ENCODE measurements at regions not wholly inside any gene's neighbourhood (a gene's known extent, or its start where the extent isn't known, plus 50 kb on each side); places are given as distances from the start of the nearest gene placed in this dataset.

- H3F3A ChIP-seq (ENCODE audit: insufficient read depth, low read length, poor library complexity, severe bottlenecking): no peaks in the 10 kb centered on the region
- no peak overlapping the region for H3K4me2 ChIP-seq (ENCODE audit: low read length)
- no peak for TF ChIP-seq EP300 (conservative IDR thresholded peaks at IDR 0.05; ENCODE audit: poor library complexity, severe bottlenecking)
- TF ChIP-seq, protein P1, sequence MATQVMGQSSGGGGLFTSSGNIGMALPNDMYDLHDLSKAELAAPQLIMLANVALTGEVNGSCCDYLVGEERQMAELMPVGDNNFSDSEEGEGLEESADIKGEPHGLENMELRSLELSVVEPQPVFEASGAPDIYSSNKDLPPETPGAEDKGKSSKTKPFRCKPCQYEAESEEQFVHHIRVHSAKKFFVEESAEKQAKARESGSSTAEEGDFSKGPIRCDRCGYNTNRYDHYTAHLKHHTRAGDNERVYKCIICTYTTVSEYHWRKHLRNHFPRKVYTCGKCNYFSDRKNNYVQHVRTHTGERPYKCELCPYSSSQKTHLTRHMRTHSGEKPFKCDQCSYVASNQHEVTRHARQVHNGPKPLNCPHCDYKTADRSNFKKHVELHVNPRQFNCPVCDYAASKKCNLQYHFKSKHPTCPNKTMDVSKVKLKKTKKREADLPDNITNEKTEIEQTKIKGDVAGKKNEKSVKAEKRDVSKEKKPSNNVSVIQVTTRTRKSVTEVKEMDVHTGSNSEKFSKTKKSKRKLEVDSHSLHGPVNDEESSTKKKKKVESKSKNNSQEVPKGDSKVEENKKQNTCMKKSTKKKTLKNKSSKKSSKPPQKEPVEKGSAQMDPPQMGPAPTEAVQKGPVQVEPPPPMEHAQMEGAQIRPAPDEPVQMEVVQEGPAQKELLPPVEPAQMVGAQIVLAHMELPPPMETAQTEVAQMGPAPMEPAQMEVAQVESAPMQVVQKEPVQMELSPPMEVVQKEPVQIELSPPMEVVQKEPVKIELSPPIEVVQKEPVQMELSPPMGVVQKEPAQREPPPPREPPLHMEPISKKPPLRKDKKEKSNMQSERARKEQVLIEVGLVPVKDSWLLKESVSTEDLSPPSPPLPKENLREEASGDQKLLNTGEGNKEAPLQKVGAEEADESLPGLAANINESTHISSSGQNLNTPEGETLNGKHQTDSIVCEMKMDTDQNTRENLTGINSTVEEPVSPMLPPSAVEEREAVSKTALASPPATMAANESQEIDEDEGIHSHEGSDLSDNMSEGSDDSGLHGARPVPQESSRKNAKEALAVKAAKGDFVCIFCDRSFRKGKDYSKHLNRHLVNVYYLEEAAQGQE (IDR thresholded peaks at IDR 0.05; ENCODE audit: borderline replicate concordance): no peak
- no peak overlapping the region for H3K27ac ChIP-seq (ENCODE audit: low read length)
- H3K4me3 ChIP-seq (ENCODE audit: low read length): no peak overlapping the region
- no peaks in the 10 kb centered on the region for H3K36me3 ChIP-seq (ENCODE audit: insufficient read depth, low read length)
- no peak overlapping the region for H3K9ac ChIP-seq (ENCODE audit: low read length)
- H3K27me3 ChIP-seq (ENCODE audit: insufficient read depth, low read depth, low read length): no peaks in the 10 kb centered on the region
- H2AFZ ChIP-seq (ENCODE audit: low read depth, low read length): no peak overlapping the region
- no peaks in the 10 kb centered on the region for H3K79me2 ChIP-seq (replicated peaks; ENCODE audit: insufficient read depth, low read length)
- H4K20me1 ChIP-seq (ENCODE audit: insufficient read depth): no peaks in the 10 kb centered on the region
- no peaks in the 10 kb centered on the region for H3K9me2 ChIP-seq (ENCODE audit: insufficient read depth, low read length)
- no peaks in the 10 kb centered on the region for H3K9me3 ChIP-seq (ENCODE audit: low read length)
Observed at GRCh38 chr16:60060731-60061130, 1326.6 kb upstream of the GOT2 start.

DNA sequence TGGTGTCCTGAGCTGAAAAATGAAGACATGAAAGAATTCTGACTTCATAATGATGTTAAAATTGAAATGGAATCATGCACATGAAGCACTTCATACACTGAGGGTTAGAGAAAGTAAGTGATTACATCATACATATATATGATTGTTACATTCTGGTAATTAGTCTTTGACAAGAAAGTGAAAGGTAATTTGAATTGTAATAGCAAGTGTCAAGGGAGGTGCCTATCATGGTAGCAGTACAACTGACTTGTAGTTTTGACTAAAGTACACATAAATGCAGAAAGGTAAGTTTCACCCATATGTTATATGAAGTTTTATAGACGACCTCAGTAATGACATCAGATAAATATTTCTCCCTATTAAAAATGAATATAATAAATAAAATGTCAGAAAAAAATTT lies 1325.0 kb upstream of the GOT2 start:
- H3K4me2 ChIP-seq (ENCODE audit: low read length): no peak overlapping the region
- no peak overlapping the region for H3K27ac ChIP-seq (ENCODE audit: low read length)
- H3F3A ChIP-seq (ENCODE audit: insufficient read depth, low read length, poor library complexity, severe bottlenecking): no peaks in the 10 kb centered on the region
- no peaks in the 10 kb centered on the region for H3K36me3 ChIP-seq (ENCODE audit: insufficient read depth, low read length)
- no peaks in the 10 kb centered on the region for H3K79me2 ChIP-seq (replicated peaks; ENCODE audit: insufficient read depth, low read length)
- no peaks in the 10 kb centered on the region for H3K27me3 ChIP-seq (ENCODE audit: insufficient read depth, low read depth, low read length)
- H3K4me3 ChIP-seq (ENCODE audit: low read length): no peak overlapping the region
- TF ChIP-seq RAD21 (conservative IDR thresholded peaks at IDR 0.05) (no peak), EZH2 (IDR thresholded peaks at IDR 0.05; ENCODE audit: borderline replicate concordance, insufficient read depth, low read length, poor library complexity, severe bottlenecking) (no peak), EP300 (conservative IDR thresholded peaks at IDR 0.05; ENCODE audit: poor library complexity, severe bottlenecking) (peak; percentile 82), POLR2AphosphoS5 (IDR thresholded peaks at IDR 0.05) (peak; percentile 71)
- H4K20me1 ChIP-seq (ENCODE audit: insufficient read depth): no peaks in the 10 kb centered on the region
- H3K9me2 ChIP-seq (ENCODE audit: insufficient read depth, low read length): no peaks in the 10 kb centered on the region
- no peak overlapping the region for H2AFZ ChIP-seq (ENCODE audit: low read depth, low read length)
- no peak overlapping the region for H3K9ac ChIP-seq (ENCODE audit: low read length)
- H3K9me3 ChIP-seq (ENCODE audit: low read length): no peaks in the 10 kb centered on the region

DNA sequence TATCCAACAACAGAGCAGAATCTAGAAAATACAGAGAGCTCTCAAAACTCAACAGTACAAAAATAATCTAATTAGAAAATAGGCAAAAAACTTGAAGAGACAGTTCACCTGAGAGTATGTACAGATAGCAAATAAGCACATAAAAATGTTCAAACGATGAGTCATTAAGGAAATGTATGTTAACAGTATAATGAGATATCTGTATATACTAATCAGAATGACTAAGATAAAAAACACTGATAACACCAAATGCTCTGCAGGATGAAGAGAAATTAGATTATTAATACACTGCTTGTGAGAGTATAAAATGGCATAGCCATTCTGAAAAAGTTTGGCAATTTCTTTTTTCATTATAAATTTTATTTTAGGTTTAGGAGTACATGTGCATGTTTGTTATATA lies 1307.6 kb upstream of the GOT2 start:
- no peak overlapping the region for H3K4me2 ChIP-seq (ENCODE audit: low read length)
- no peaks in the 10 kb centered on the region for H3K9me3 ChIP-seq (ENCODE audit: low read length)
- no peaks in the 10 kb centered on the region for H3K27me3 ChIP-seq (ENCODE audit: insufficient read depth, low read depth, low read length)
- H3K79me2 ChIP-seq (replicated peaks; ENCODE audit: insufficient read depth, low read length): no peaks in the 10 kb centered on the region
- H3K9ac ChIP-seq (ENCODE audit: low read length): no peak overlapping the region
- no peaks in the 10 kb centered on the region for H3F3A ChIP-seq (ENCODE audit: insufficient read depth, low read length, poor library complexity, severe bottlenecking)
- no peak overlapping the region for H2AFZ ChIP-seq (ENCODE audit: low read depth, low read length)
- no peaks in the 10 kb centered on the region for H3K36me3 ChIP-seq (ENCODE audit: insufficient read depth, low read length)
- H3K4me3 ChIP-seq (ENCODE audit: low read length): no peak overlapping the region
- no peak overlapping the region for H3K27ac ChIP-seq (ENCODE audit: low read length)
- H3K9me2 ChIP-seq (ENCODE audit: insufficient read depth, low read length): no peaks in the 10 kb centered on the region
- TF ChIP-seq, protein P2, sequence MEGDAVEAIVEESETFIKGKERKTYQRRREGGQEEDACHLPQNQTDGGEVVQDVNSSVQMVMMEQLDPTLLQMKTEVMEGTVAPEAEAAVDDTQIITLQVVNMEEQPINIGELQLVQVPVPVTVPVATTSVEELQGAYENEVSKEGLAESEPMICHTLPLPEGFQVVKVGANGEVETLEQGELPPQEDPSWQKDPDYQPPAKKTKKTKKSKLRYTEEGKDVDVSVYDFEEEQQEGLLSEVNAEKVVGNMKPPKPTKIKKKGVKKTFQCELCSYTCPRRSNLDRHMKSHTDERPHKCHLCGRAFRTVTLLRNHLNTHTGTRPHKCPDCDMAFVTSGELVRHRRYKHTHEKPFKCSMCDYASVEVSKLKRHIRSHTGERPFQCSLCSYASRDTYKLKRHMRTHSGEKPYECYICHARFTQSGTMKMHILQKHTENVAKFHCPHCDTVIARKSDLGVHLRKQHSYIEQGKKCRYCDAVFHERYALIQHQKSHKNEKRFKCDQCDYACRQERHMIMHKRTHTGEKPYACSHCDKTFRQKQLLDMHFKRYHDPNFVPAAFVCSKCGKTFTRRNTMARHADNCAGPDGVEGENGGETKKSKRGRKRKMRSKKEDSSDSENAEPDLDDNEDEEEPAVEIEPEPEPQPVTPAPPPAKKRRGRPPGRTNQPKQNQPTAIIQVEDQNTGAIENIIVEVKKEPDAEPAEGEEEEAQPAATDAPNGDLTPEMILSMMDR (IDR thresholded peaks at IDR 0.05; ENCODE audit: poor library complexity, severe bottlenecking): no peak
- TF ChIP-seq SMC3 (conservative IDR thresholded peaks at IDR 0.05; ENCODE audit: poor library complexity) (no peak), EP300 (conservative IDR thresholded peaks at IDR 0.05; ENCODE audit: poor library complexity, severe bottlenecking) (no peak), POLR2AphosphoS5 (IDR thresholded peaks at IDR 0.05) (no peak), TAF1 (IDR thresholded peaks at IDR 0.05; ENCODE audit: low read depth) (no peak), RAD21 (conservative IDR thresholded peaks at IDR 0.05) (no peak), EZH2 (IDR thresholded peaks at IDR 0.05; ENCODE audit: borderline replicate concordance, insufficient read depth, low read length, poor library complexity, severe bottlenecking) (no peak), MXI1 (conservative IDR thresholded peaks at IDR 0.05; ENCODE audit: poor library complexity, severe bottlenecking) (no peak)
- TF ChIP-seq, protein P1 (IDR thresholded peaks at IDR 0.05; ENCODE audit: borderline replicate concordance): no peak
- H4K20me1 ChIP-seq (ENCODE audit: insufficient read depth): no peaks in the 10 kb centered on the region

Data from neural cell (in vitro differentiated cells).